Forelimb muscle (tissue), 1 donor: ENCODE measurements at regions not wholly inside any gene's neighbourhood (a gene's known extent, or its start where the extent isn't known, plus 50 kb on each side); places are given as distances from the start of the nearest gene placed in this dataset.

Source experiments
- DNase-seq: peaks from one replicate; pipeline ENCODE4 v3.0.0-alpha.2; 2013; ENCODE audit warnings: low read depth

DNA sequence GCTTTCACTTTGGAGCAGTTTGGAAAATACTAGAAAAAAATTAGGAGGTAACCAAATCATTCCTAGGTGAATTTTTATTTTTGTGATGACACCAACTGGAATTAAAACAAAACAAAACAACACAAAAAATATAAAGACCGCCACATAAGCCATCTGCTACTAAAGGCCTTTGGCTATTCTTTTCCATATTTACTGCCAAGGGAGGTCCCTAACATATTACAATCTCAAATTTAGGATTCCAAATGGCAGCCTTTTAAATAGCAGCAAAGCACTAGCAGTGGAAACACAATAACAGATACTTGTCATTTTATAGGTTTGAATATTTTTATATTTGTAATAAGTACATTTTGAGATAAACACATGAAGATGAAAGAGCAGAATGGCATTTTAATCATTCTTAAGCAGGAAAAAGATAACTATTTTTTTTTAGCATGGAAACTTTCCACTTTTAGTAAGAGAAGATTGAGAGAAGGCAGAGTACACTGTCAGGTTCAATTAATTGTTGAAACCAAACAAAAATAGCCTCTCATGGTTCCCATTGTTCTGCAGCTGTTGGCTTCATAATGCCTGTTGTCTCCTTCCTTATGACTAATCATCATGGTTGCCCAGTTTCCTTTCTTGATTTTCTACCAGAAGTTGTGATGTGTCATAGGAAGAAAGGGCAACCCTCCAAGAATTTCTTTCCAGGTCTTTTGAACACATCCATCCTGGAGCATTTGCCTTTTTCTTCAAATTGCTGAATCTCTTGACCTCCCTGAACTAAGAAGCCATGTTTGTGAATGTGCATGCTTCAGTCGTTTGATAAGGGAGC lies 219.0 kb upstream of the EMCN start:
- no peak for DNase-seq

DNA sequence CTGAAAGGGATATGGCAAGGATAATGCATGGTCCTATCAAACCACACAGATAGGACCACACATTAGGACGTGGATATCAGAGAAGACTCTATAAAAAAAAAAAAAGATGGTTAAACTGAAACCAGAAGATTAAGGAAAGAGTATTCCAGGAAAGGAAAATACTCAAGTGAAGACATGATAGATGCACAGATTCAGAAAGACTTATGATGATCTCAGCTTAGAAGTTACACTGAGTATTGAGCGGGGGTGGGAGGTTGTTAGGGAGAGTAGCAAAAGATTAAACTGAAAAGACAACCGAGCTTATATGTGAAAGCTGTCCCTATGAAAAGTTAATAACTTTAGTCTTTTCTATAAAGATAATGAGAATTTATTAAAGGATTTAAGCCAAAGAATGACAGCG lies 211.0 kb upstream of the EMCN start:
- DNase-seq = no peak

DNA sequence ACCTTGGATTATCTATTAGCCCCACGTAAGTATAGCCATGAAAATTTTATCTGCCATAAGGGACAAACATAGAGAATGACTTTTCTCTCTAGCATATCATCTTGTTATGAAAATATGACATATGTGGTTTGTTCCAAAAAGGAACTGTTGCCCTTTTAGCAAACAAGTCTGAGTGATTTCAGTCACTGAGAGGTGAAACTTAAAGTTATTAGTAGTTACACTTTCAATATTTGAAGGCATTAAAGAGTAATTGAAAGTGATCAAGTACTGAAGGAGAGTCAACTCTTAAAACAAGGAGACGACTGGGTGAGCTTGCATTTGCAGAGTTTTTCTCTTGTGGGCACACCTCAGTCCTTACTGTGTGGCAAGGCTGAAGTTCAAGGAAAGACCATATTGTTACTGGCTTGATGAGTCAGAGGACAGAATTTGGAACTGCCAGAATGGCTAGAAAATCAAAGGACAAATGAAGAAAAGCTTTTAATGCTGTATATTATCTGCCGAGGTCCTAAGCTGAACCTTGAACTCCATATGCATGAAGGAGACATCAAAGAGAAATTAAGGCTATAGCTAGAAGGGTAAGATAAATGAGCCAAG lies 205.1 kb upstream of the EMCN start:
- no peak for DNase-seq

DNA sequence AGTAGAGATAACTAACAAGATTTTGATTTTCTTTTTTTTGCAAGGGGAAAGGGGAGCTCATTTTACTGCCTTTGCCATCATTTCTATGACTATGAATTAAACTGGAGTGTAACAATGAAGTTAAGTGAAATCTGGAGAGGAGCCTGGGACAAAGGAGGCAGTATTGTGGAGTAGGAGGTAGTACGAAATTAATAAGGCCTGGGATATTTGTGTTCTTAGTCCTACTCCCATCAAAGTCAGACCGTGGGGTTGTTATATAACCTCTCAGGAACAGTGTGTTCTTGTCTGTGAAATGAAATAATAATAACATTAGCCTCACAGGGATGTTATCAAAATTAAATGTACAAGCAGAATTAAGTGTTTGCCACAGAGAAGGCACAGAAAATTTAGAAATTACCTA lies 204.3 kb upstream of the EMCN start:
- no peak for DNase-seq

DNA sequence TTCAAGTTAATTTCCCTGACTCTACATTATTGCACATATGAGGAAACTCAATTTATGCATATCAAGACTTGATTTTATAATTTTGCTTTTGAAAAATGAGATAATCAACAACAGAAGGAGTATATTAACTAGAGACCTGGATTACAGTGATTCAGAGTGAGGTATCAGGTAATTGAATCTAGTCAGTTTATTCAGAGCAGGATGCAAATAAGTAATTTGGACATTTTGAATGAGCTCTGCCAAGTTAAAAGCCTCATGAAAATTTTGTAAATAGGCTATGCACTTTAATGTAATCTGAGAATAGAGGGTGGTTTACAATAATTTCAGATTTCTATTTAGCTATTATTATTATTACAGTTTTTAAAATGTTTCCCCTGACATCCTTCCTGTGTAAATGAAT lies 203.7 kb upstream of the EMCN start:
- DNase-seq = no peak

DNA sequence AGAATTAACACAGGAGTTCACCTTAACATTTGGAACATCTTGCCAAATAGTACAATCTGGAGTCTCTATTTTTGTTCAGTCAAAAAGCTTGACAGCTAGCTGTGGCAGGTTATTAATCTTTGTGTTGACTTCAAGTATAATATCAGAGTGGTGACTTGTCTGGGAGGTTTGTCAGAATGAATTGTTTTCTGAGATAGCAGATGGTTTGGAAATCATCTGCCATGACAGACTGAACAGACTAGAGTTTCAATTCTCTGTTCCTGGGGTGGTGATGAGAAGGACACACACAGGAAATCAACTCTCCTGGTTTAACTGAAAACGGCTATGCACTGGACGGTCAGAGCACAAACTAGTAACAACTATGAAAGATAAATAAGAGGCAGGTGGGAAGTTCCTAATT lies 203.3 kb upstream of the EMCN start:
- DNase-seq = no peak

DNA sequence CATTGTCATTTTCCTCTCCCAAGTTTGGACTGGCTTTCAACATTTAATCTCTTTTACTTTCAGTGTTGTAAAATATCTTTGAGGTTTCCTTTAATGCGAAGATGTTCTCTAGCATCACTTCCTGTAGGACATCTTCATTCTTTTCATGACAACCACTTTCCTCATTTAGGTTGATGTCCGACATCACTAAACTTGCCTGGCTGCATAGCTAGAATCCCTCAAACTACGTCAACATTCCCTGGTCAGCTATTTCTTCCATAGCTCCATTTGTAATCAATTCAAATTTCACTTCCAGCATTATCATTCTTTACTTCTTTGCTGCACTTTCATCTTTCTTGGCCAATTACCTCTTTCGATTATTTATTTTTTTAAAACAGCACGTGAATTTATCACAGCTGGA lies 198.6 kb upstream of the EMCN start:
- no peak for DNase-seq

DNA sequence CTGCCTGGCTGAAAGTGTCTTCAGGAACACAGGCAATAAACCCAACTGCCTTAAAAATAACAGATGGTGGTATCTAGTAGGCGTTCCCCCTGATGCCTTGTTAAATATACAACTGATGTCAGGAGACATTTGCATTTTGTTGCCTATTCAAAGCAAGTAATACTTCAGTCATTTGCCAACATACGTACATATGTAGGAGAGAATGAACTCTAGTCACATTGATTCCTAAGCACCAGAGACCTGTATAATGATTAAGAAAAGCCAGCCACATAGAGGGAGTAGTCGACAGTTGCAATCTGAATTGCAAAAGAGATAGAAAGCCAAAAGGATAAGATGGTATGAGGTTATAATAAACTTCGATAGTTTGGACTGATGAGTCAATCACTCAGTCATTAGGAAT lies 191.0 kb upstream of the EMCN start:
- no peak for DNase-seq

DNA sequence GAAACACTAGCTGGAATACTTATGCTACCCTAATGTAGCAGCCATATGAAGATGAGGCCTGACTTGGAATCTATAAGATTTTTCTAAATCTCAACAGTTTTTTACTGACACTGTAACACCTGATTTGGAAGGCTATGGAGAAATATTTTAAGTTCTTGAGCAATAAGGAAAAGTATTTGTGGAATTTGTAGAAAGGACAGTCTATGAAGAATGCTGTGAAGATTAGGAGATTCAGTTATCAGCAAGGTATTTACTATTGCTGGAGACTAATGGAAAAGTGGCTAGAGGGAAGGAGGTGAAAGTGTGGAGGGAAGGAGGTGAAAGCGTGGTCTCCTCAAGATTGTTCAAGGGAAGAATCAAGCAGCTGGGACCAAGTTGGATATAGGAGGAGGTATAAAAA lies 190.0 kb upstream of the EMCN start:
- DNase-seq = no peak

DNA sequence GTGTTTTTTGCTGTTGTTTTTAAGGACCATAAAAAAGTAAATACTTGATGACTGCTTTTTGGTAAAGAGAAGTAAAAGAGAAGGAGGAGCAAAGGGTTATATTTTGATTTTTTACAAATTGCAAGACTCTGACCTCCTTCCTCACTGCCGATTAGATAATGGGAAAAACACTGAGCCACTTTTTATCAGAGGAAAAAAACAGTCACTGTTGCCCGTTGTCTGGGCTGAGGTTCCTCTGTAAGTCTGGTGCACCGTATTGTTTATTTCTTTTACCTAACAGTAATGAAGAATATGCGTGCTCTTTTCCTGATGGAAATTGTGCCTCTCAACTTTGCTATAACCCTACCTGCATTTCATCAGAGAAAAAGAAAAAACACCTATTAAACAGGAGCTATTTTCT lies 178.7 kb upstream of the EMCN start:
- DNase-seq = no peak

DNA sequence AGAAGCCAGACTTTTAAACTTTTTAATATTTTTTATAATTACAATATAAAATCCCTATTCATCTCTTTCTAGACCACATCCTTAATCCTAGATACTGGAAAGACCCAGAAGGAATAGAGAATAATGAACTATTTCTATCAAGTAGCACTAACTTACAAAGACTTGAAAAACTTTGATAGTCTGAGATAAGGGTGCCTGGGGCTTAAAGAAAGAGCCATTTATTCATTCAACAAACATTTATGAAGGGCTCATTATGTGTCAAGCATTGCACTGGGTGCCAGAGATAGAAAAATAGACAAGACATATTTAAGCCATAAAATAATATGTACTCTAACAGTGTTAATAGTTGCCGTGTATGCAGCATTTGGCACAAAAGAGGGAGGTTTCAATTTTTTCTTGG lies 178.0 kb upstream of the EMCN start:
- no peak for DNase-seq

DNA sequence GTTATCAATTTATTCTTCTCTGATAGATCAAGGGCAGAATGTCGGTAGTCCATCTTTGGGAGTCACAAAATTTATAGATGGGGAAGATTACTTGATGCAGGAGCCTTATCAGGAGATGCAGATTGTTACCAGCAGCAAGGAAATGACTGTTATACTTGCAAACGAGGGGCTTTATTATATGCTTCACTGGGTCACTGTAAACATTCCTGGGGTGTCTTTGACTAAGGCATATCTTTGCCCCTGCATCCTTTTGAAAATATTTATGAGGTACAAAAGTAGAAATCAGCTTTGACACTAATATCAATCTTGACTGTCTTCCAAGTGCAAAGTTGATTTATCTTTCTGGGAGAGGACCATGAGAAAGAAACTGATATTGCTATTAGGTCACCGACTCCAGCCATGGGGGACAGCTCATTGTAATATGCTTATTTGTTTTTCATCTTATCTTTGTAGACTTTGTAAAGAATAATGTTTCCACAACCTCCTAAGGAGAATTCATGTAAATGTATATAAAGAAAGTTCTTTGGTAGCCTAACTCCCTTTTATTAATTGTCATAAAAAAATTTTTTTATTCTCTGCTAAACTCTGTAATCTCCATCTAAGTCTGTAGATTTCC lies 177.3 kb upstream of the EMCN start:
- no peak for DNase-seq

DNA sequence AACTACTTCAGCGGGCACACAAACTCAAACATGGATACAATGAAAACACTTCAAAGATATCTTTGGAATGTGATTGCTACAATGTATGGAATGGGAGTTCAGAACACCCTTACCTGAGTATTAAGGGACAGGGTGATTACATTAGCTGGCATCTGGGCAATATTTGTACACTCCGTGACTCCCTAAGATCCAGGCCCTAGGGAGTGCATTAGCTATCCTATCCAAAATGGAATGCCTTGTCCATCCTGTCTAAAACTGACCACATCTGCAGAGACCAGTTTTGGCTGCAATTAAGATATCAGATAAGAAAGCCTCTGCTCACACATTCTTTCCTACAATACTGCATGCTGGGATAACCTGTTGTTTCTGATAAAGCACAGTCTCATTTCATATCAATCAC lies 176.6 kb upstream of the EMCN start:
- DNase-seq = no peak

DNA sequence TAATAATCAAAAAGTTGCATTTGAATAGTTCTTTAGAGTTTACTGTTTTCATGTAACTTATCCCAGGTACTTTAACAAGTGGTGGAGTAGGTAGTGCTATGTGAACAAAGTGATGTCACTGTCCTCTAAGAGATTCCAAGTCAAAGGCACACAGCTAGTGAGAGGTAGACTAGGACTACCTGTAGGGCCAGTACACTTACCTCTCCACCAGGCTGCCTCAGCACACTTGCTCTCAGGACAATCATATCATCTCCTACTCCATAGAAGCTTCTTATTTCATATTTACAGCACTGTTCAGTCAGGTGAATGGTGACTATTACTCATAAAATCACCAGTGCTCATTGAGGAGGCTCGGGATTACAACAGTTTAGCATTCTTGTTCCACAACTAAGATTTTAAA lies 173.0 kb upstream of the EMCN start:
- DNase-seq = no peak

DNA sequence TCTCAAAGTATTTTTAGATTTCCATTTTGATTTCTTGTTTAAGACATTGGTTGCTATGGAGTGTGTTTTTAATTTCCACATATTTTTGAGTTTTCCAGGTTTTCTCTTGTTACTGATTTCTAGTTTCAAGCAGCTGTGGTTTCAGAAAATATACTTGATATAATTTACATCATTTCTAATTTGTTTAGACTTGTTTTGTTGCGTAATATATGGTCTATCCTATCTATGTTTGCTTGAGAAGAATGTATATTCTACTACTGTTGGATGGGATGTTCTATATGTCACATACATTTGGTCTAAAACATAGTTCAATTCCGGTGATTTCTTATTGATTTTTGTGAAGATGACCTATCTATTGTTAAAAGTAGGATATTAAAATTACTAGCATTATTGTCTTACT lies 170.5 kb upstream of the EMCN start:
- DNase-seq = no peak

DNA sequence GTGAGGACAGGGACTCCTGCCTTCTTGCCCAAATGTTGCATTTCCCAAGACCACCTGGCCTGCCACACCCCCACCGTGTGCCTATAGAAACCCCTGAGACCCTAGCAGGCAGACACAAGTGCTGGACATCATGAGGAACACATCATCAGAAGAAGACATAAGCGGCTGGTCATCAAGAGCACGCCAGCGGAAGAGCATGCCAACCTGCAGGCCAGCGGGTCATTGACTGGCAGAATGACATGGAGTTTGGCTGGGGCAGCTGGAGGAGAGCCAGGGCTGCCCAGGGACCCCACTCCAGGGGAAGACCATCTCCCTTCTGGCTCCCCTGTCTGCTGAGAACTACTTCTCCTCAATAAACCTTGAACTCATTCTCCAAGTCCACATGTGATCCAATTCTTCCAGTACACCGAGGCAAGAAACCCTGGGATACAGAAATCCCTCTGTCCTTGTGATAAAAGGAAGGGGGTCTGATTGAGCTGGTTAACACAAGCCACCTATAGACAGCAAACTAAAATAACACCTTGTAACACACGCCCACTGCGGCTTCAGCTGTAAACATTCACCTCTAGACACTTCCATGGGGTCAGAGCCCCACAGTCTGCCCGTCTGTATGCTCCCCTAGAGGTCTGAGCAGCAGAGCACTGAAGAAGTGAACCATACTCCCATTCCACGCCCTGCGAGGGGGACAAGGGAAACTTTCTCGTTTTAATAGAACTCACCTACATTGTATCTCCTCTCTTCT lies 164.8 kb upstream of the EMCN start:
- DNase-seq = no peak

DNA sequence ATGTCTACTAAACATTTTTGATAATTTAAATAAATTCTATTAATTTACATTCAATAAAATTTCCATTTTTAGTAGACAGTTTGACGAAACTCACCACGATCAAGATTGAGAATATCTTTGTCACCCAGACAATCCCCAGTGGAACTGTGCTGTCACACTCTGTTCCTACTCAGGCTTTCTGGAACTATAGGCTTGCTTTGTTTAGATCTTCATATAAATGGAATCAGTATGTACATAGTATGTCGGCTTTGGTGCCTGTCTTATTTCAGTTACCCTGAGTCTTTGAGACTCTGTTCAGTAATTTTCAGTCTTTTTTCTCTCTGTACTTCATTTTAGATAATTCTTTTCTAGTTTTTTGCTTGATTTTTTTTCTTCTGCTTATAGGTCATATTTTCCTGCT lies 163.5 kb upstream of the EMCN start:
- DNase-seq = no peak

DNA sequence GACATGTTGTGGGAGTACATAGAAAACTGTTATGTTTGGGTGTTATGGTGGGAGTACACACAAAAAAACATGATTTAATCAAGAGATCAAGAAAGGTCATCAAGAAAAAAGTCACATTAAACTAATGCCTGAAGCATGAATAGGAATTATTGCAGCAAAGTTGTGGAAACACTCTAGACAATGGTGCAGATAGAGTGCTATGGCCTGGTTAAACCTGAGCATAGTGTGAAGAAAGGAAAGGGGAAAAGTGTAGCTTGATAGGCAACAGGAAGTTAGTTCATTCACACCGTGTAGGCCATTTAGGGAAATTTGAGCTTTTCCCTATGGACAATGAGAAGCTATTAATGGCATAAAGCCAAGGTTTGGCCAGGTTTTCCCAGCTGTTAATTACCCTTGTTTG lies 162.1 kb upstream of the EMCN start:
- no peak for DNase-seq

DNA sequence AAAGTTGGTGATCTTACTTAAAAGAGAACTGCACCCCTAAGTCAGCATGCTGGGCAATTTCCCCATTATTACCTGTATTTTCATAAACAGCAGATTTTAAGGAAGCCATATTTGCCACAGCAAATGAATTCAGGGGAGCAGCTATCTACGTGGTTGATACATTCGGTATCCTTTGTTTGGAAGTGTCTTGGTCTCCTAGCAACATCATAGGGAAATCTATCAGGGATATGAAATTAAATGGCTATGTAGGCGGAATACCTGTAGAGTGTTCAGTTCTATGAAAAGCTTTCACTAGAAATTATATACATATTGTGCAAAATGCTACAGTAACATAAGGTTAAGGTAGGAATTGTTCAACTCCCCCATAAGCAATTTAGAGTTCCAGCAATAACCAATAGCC lies 157.2 kb upstream of the EMCN start:
- no peak for DNase-seq

DNA sequence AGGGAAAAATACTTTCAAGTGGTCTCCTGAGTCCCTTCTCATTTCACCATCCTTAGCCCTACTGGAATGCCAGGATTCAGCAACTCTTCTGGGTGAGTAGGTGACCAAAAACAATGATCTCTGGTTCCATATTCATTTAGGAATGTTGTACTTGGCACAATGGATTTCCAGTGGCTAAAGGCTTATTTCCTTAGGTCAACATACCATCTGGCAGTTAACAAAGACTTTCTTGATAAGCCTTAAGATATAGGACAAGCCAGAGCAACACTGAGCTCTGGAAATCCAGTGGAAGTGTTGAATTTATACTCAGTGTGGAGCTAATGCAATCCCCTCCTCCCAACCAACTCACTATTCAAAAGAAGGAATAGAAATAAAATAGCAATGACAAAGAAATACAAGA lies 139.4 kb upstream of the EMCN start:
- no peak for DNase-seq

DNA sequence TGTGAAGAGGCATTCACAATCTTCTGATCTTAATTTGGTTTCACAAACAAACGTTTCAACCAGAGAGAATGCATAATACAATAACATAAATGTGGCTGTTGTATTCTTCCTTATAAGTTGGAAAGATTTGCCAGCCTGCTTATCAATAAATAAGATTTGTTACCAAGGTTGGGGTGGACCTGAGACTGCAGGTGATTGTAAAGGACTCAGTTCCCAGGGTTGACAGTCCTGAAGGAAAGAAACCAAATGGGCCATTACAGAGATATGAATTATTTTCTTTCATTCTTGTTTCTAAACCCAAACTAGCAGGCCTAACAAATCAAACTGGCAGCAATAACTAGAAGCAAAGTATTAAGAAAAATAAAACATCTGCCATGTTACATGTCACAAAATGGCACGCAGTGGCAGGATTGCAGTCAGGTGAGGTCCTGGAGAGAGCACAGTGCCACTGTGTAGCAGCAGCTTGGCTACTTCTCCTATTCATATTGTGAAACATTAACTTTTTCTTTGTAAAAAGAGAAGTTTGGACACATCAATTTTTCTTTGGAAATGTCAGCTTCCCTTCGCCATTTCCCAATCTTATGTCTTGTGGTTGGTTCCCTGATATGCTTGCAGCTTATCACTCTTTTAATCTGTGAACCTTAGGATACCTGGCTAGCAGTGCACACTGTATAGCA lies 133.8 kb upstream of the EMCN start:
- no peak for DNase-seq

DNA sequence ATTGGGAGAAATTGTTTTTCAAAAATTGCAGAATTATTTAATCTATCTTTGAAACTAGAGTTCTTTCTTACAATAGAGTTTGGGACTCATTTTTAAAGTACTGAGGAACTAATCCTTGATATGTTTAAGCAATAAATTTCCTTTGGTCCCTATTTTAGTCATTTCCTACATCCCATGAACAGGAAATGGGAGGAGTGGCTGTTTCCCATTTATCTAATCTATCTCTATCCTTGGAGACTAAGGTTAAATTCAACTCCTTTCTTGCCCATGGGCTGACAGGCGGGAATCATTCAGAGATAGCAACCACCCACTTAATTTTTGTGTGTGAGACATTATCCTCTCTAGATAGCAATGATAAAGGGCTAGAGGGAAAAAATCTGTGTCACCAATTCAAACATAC lies 131.6 kb upstream of the EMCN start:
- DNase-seq = no peak
